ENCODE measurements at regions not wholly inside any gene's neighbourhood (a gene's known extent, or its start where the extent isn't known, plus 50 kb on each side); places are given as distances from the start of the nearest gene placed in this dataset.

GRCh38 chr14:87483271-87484260 lies 509.4 kb downstream of the GALC start:
- CTCF ChIA-PET: no interaction called here
- intact Hi-C loops (cut with micrococcal nuclease; ENCODE audit: unreplicated experiment): no loop called here
- Histone ChIP-seq H3K36me3 (ENCODE audit: insufficient read depth, low read length, poor library complexity, severe bottlenecking) (no peaks in the 10 kb centered on the region), H3K27ac (ENCODE audit: low read depth, low read length, poor library complexity, severe bottlenecking) (no peak overlapping the region), H3K9me3 (ENCODE audit: low read depth, low read length, poor library complexity, severe bottlenecking) (no peaks in the 10 kb centered on the region), H3K27me3 (replicated peaks; ENCODE audit: insufficient read depth, low read depth, low read length, poor library complexity) (no peaks in the 10 kb centered on the region), H3K4me3 (ENCODE audit: low read depth, low read length, poor library complexity, severe bottlenecking) (no peak overlapping the region), H3K4me1 (ENCODE audit: insufficient read depth, low read length, poor library complexity, severe bottlenecking) (no peaks in the 10 kb centered on the region)
- POLR2A ChIA-PET (ENCODE audit: low non-redundant PET): no interaction called here
- no TSS peak for BruUV-seq (replicated peaks)
- TF ChIP-seq CTCF (conservative IDR thresholded peaks at IDR 0.05; ENCODE audit: low read depth, low read length) (no peak), EZH2 (IDR thresholded peaks at IDR 0.05; ENCODE audit: borderline replicate concordance, low read depth, low read length, poor library complexity, severe bottlenecking) (no peak)
- no peak for DNase-seq (ENCODE audit: low spot score)

GRCh38 chr14:87468531-87468930 lies 524.5 kb downstream of the GALC start:
- no peak overlapping the region for H3K27ac ChIP-seq (ENCODE audit: low read depth, low read length, poor library complexity, severe bottlenecking)
- H3K4me1 ChIP-seq (ENCODE audit: insufficient read depth, low read length, poor library complexity, severe bottlenecking): no peaks in the 10 kb centered on the region
- no peaks in the 10 kb centered on the region for H3K9me3 ChIP-seq (ENCODE audit: low read depth, low read length, poor library complexity, severe bottlenecking)
- H3K36me3 ChIP-seq (ENCODE audit: insufficient read depth, low read length, poor library complexity, severe bottlenecking): no peaks in the 10 kb centered on the region
- TF ChIP-seq EZH2 (IDR thresholded peaks at IDR 0.05; ENCODE audit: borderline replicate concordance, low read depth, low read length, poor library complexity, severe bottlenecking): no peak
- TF ChIP-seq CTCF (conservative IDR thresholded peaks at IDR 0.05; ENCODE audit: low read depth, low read length): no peak
- intact Hi-C loops (cut with micrococcal nuclease; ENCODE audit: unreplicated experiment): no loop called here
- POLR2A ChIA-PET (ENCODE audit: low non-redundant PET): no interaction called here
- BruUV-seq (replicated peaks): no TSS peak
- no peak for DNase-seq (ENCODE audit: low spot score)
- CTCF ChIA-PET: no interaction called here
- no peaks in the 10 kb centered on the region for H3K27me3 ChIP-seq (replicated peaks; ENCODE audit: insufficient read depth, low read depth, low read length, poor library complexity)
- no peak overlapping the region for H3K4me3 ChIP-seq (ENCODE audit: low read depth, low read length, poor library complexity, severe bottlenecking)

- no peaks in the 10 kb centered on the region for H3K36me3 ChIP-seq (ENCODE audit: insufficient read depth, low read length, poor library complexity, severe bottlenecking)
- BruUV-seq (replicated peaks): no TSS peak
- intact Hi-C loops (cut with micrococcal nuclease; ENCODE audit: unreplicated experiment): no loop called here
- no peaks in the 10 kb centered on the region for H3K4me1 ChIP-seq (ENCODE audit: insufficient read depth, low read length, poor library complexity, severe bottlenecking)
- CTCF ChIA-PET: no interaction called here
- no peaks in the 10 kb centered on the region for H3K27me3 ChIP-seq (replicated peaks; ENCODE audit: insufficient read depth, low read depth, low read length, poor library complexity)
- no peak for DNase-seq (ENCODE audit: low spot score)
- H3K27ac ChIP-seq (ENCODE audit: low read depth, low read length, poor library complexity, severe bottlenecking): no peak overlapping the region
- no peaks in the 10 kb centered on the region for H3K9me3 ChIP-seq (ENCODE audit: low read depth, low read length, poor library complexity, severe bottlenecking)
- TF ChIP-seq CTCF (conservative IDR thresholded peaks at IDR 0.05; ENCODE audit: low read depth, low read length) (no peak), EZH2 (IDR thresholded peaks at IDR 0.05; ENCODE audit: borderline replicate concordance, low read depth, low read length, poor library complexity, severe bottlenecking) (no peak)
- POLR2A ChIA-PET (ENCODE audit: low non-redundant PET): no interaction called here
- no peak overlapping the region for H3K4me3 ChIP-seq (ENCODE audit: low read depth, low read length, poor library complexity, severe bottlenecking)
Measured at GRCh38 chr14:87467578-87467977, 525.4 kb downstream of the GALC start.
